H1 (cell line): ENCODE measurements at regions not wholly inside any gene's neighbourhood (a gene's known extent, or its start where the extent isn't known, plus 50 kb on each side); places are given as distances from the start of the nearest gene placed in this dataset. TPM values are rescaled to one million over a fixed set of nuclear protein-coding genes. Genes with fewer than 3 reads are reported as not detected.

ENCODE experiments used
- small RNA-seq: library from polyadenylated mRNA; stranded (forward); fragments of <200 nt; extraction: miRNeasy Mini kit (QIAGEN cat#:217004); gene quantifications from one replicate; pipeline ENCODE3, GENCODE V24; 2013; ENCODE audit not compliant: insufficient read depth

Small RNAs in the stretch of these regions (small RNA-seq; reads per million reads assigned to genes)
- not detected for gene RNU6-1271P
